ENCODE measurements at regions not wholly inside any gene's neighbourhood (a gene's known extent, or its start where the extent isn't known, plus 50 kb on each side); places are given as distances from the start of the nearest gene placed in this dataset.

- intact Hi-C loops (cut with micrococcal nuclease; ENCODE audit: unreplicated experiment) = loop anchor here (5.0 kb wide), 1 partner anchor 36 kb away; no protein-coding TSS in a partner anchor
- Mint-ChIP-seq H3K4me3 (ENCODE audit: low read depth, unreplicated experiment) (no peak overlapping the region), H3K27me3 (ENCODE audit: unreplicated experiment) (no peaks in the 10 kb centered on the region), H3K4me1 (ENCODE audit: low read depth, unreplicated experiment) (peaks cover 9% of the 10 kb centered on the region), H3K36me3 (ENCODE audit: insufficient read depth, unreplicated experiment) (no peaks in the 10 kb centered on the region), H3K27ac (ENCODE audit: unreplicated experiment) (no peak overlapping the region), H3K9me3 (ENCODE audit: low read depth, unreplicated experiment) (no peaks in the 10 kb centered on the region)
- no peak for TF ChIP-seq CTCF (IDR thresholded peaks at IDR 0.05; ENCODE audit: unreplicated experiment)
- CTCF ChIA-PET = no interaction called here
- DNase-seq = no peak
- BruUV-seq (replicated peaks) = no TSS peak
Observed at GRCh38 chr6:126266664-126267063, 73.3 kb upstream of the CENPW start.

GRCh38 chr6:126267626-126268025 is 72.3 kb upstream of the CENPW start:
- Mint-ChIP-seq H3K4me3 (ENCODE audit: low read depth, unreplicated experiment) (no peak overlapping the region), H3K36me3 (ENCODE audit: insufficient read depth, unreplicated experiment) (no peaks in the 10 kb centered on the region), H3K27me3 (ENCODE audit: unreplicated experiment) (no peaks in the 10 kb centered on the region), H3K27ac (ENCODE audit: unreplicated experiment) (no peak overlapping the region), H3K4me1 (ENCODE audit: low read depth, unreplicated experiment) (peaks cover 9% of the 10 kb centered on the region), H3K9me3 (ENCODE audit: low read depth, unreplicated experiment) (no peaks in the 10 kb centered on the region)
- intact Hi-C loops (cut with micrococcal nuclease; ENCODE audit: unreplicated experiment) = loop anchor here (5.0 kb wide), 1 partner anchor 35 kb away; no protein-coding TSS in a partner anchor
- no peak for DNase-seq
- CTCF ChIA-PET = no interaction called here
- no TSS peak for BruUV-seq (replicated peaks)
- no peak for TF ChIP-seq CTCF (IDR thresholded peaks at IDR 0.05; ENCODE audit: unreplicated experiment)

- intact Hi-C loops (cut with micrococcal nuclease; ENCODE audit: unreplicated experiment) = loop anchor here (5.0 kb wide), 1 partner anchor 34 kb away; no protein-coding TSS in a partner anchor
- Mint-ChIP-seq H3K27me3 (ENCODE audit: unreplicated experiment) (no peaks in the 10 kb centered on the region), H3K4me1 (ENCODE audit: low read depth, unreplicated experiment) (peaks cover 9% of the 10 kb centered on the region), H3K27ac (ENCODE audit: unreplicated experiment) (no peak overlapping the region), H3K4me3 (ENCODE audit: low read depth, unreplicated experiment) (no peak overlapping the region), H3K36me3 (ENCODE audit: insufficient read depth, unreplicated experiment) (no peaks in the 10 kb centered on the region), H3K9me3 (ENCODE audit: low read depth, unreplicated experiment) (no peaks in the 10 kb centered on the region)
- no peak for TF ChIP-seq CTCF (IDR thresholded peaks at IDR 0.05; ENCODE audit: unreplicated experiment)
- DNase-seq = no peak
- CTCF ChIA-PET = no interaction called here
- BruUV-seq (replicated peaks) = no TSS peak
Observed at GRCh38 chr6:126268092-126268491, 71.8 kb upstream of the CENPW start.

- Mint-ChIP-seq H3K27me3 (ENCODE audit: unreplicated experiment) (no peaks in the 10 kb centered on the region), H3K4me3 (ENCODE audit: low read depth, unreplicated experiment) (no peak overlapping the region), H3K36me3 (ENCODE audit: insufficient read depth, unreplicated experiment) (no peaks in the 10 kb centered on the region), H3K9me3 (ENCODE audit: low read depth, unreplicated experiment) (no peaks in the 10 kb centered on the region), H3K27ac (ENCODE audit: unreplicated experiment) (no peak overlapping the region), H3K4me1 (ENCODE audit: low read depth, unreplicated experiment) (no peaks in the 10 kb centered on the region)
- intact Hi-C loops (cut with micrococcal nuclease; ENCODE audit: unreplicated experiment) = no loop called here
- CTCF ChIA-PET = no interaction called here
- no peak for TF ChIP-seq CTCF (IDR thresholded peaks at IDR 0.05; ENCODE audit: unreplicated experiment)
- BruUV-seq (replicated peaks) = no TSS peak
- no peak for DNase-seq
Observed at GRCh38 chr6:126280287-126280686, 59.6 kb upstream of the CENPW start.
